LNCaP clone FGC (cell line): ENCODE measurements at regions not wholly inside any gene's neighbourhood (a gene's known extent, or its start where the extent isn't known, plus 50 kb on each side); places are given as distances from the start of the nearest gene placed in this dataset.
A peak's percentile ranks its signal among the peaks of the same experiment; 100 is the strongest.

Experiments used
- DNase-seq: peaks from one replicate; pipeline ENCODE4 v3.0.0-alpha.2; 2011; ENCODE audit warnings: low read depth
- H3K4me3 ChIP-seq: 2 replicates; pipeline ENCODE4 v1.5.1; 2011; ENCODE audit warnings: mild to moderate bottlenecking, low read depth, low read length, control low read depth
- CTCF ChIP-seq: IDR thresholded peaks from 2 replicates; pipeline ENCODE4 v1.5.1; 2012; ENCODE audit warnings: mild to moderate bottlenecking; ENCODE audit not compliant: control insufficient read depth, insufficient read depth; ENCODE audit errors: extremely low read depth

DNA sequence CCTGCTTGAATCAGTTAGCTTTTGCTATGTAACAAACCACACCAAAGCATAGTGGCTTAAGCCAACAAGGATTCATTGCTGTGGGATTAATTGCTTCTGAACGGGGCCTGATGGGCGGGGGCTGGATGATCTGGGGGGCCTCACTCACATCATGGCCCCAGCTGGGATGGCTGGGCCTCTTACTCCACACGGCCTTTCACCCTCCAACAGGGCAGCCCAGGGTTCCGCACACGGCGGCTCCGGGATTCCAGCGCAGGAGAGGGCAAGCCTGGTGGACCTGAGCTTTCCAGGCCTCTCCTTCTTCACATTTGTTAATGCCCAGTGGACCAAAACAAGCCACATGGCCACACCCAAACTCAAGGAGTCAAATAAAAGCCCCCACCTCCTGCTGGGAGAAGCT is 86.3 kb upstream of the PHLPP1 start:
- no peak for TF ChIP-seq CTCF
- DNase-seq = no peak
- H3K4me3 ChIP-seq = no peak overlapping the region

- H3K4me3 ChIP-seq = no peak overlapping the region
- no peak for DNase-seq
- TF ChIP-seq CTCF = no peak
Observed at GRCh38 chr18:62631173-62631572, 84.2 kb upstream of the PHLPP1 start.

GRCh38 chr18:62632788-62633455 is 82.4 kb upstream of the PHLPP1 start:
- DNase-seq = no peak
- no peak for TF ChIP-seq CTCF
- H3K4me3 ChIP-seq = no peak overlapping the region

DNA sequence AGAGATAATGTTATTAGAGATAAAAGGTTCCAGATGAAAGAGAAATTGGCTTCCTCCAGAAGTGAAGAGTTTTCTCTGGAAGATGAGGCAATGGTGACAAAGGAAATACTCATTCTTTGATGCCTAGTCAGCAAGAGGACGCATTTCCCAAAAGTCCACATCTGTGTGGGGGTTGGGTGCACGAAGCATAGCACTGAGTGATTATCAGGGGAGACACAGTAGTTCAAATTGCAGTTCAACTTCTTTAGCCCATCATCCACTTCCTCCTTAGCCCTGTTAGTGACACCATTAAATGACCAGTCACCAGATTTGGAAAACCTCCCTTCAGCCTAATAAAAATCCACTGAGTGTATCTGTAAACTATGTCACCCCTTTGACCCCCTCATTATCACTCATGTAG is 80.9 kb upstream of the PHLPP1 start:
- no peak overlapping the region for H3K4me3 ChIP-seq
- no peak for TF ChIP-seq CTCF

GRCh38 chr18:62634979-62635630 is 80.2 kb upstream of the PHLPP1 start:
- TF ChIP-seq CTCF = no peak
- DNase-seq = peak; percentile 6
- H3K4me3 ChIP-seq = no peak overlapping the region

More for the DNA sequence above, 80.9 kb upstream of the PHLPP1 start:
- DNase-seq = no peak

GRCh38 chr18:62637403-62637802 is 77.9 kb upstream of the PHLPP1 start:
- DNase-seq = no peak
- TF ChIP-seq CTCF = no peak
- H3K4me3 ChIP-seq = no peak overlapping the region
